Stimulated activated naive CD8-positive, alpha-beta T cell treated with anti-CD3 and anti-CD28 coated beads, Interleukin-15, amount 100 ng/mL, for 72 hours (primary cell): ENCODE measurements at regions not wholly inside any gene's neighbourhood (a gene's known extent, or its start where the extent isn't known, plus 50 kb on each side); places are given as distances from the start of the nearest gene placed in this dataset.
A peak's percentile ranks its signal among the peaks of the same experiment; 100 is the strongest.

Experiments
- ATAC-seq: fragments of 150-1000 bp; cut with Tn5 transposase; 2 replicates; pipeline ENCODE4 v1.10.0; 2021; ENCODE audit warnings: mild to moderate bottlenecking, moderate library complexity
- DNase-seq, 2 donors: peaks; one replicate each; pipeline ENCODE4 v3.0.0; 2021 to 2022
- H3K27ac Mint-ChIP-seq, 2 donors: one replicate each; pipeline ENCODE4 v1.8.0; 2022; ENCODE audit warnings: mild to moderate bottlenecking in 2 of 2, mixed read lengths in 2 of 2, moderate library complexity in 2 of 2
- H3K27me3 Mint-ChIP-seq: one replicate; pipeline ENCODE4 v1.8.0; 2022; ENCODE audit warnings: mixed read lengths
- H3K4me1 Mint-ChIP-seq: one replicate; pipeline ENCODE4 v1.8.0; 2022; ENCODE audit warnings: mild to moderate bottlenecking, mixed read lengths
- H3K4me3 Mint-ChIP-seq, 2 donors: one replicate each; pipeline ENCODE4 v1.8.0; 2022; ENCODE audit warnings: mild to moderate bottlenecking in 2 of 2, mixed read lengths in 2 of 2, moderate library complexity in 1 of 2
- H3K9me3 Mint-ChIP-seq, 2 donors: one replicate each; pipeline ENCODE4 v1.8.0; 2022; ENCODE audit warnings: mixed read lengths in 2 of 2

- Mint-ChIP-seq H3K4me3 (no peak overlapping the region), H3K4me1 (no peaks in the 10 kb centered on the region), H3K27me3 (peaks cover 8% of the 10 kb centered on the region), H3K27ac (no peak overlapping the region), H3K9me3 (no peaks in the 10 kb centered on the region)
- no peak for ATAC-seq
- no peak for DNase-seq
Measured at GRCh38 chr2:239862613-239863012, 162.5 kb downstream of the NDUFA10 start.

- peaks cover 25% of the 10 kb centered on the region for H3K27me3 Mint-ChIP-seq
- DNase-seq (no peak), ATAC-seq (no peak)
- H3K27ac Mint-ChIP-seq = no peak overlapping the region
- no peaks in the 10 kb centered on the region for H3K9me3 Mint-ChIP-seq
- no peak overlapping the region for H3K4me3 Mint-ChIP-seq
- no peaks in the 10 kb centered on the region for H3K4me1 Mint-ChIP-seq
Measured at GRCh38 chr2:239858179-239858578, 167.0 kb downstream of the NDUFA10 start.

- Mint-ChIP-seq H3K4me3 (no peak overlapping the region), H3K27ac (no peak overlapping the region), H3K4me1 (no peaks in the 10 kb centered on the region), H3K27me3 (peaks cover 25% of the 10 kb centered on the region), H3K9me3 (peaks cover 1 to 2% of the 10 kb centered on the region in 2 donors)
- no peak for ATAC-seq
- no peak for DNase-seq
Measured at GRCh38 chr2:239857591-239857990, 167.6 kb downstream of the NDUFA10 start.

- Mint-ChIP-seq H3K27ac (no peak overlapping the region), H3K9me3 (peaks cover 4 to 8% of the 10 kb centered on the region in 2 donors), H3K4me1 (no peaks in the 10 kb centered on the region), H3K27me3 (peaks cover 25% of the 10 kb centered on the region), H3K4me3 (no peak overlapping the region)
- DNase-seq (no peak), ATAC-seq (no peak)
Measured at GRCh38 chr2:239856620-239857285, 168.4 kb downstream of the NDUFA10 start.

- ATAC-seq (no peak), DNase-seq (no peak)
- no peak overlapping the region for H3K27ac Mint-ChIP-seq
- H3K27me3 Mint-ChIP-seq = peaks cover 25% of the 10 kb centered on the region
- peaks cover 9 to 16% of the 10 kb centered on the region in 2 donors for H3K9me3 Mint-ChIP-seq
- H3K4me3 Mint-ChIP-seq = no peak overlapping the region
- no peaks in the 10 kb centered on the region for H3K4me1 Mint-ChIP-seq
Measured at GRCh38 chr2:239855863-239856587, 169.1 kb downstream of the NDUFA10 start.

- Mint-ChIP-seq H3K27ac (no peak overlapping the region), H3K4me1 (no peaks in the 10 kb centered on the region), H3K9me3 (peaks cover 16 to 25% of the 10 kb centered on the region in 2 donors), H3K4me3 (no peak overlapping the region), H3K27me3 (peaks cover 25% of the 10 kb centered on the region)
- DNase-seq (no peak), ATAC-seq (no peak)
Measured at GRCh38 chr2:239854596-239854995, 170.5 kb downstream of the NDUFA10 start.

- no peaks in the 10 kb centered on the region for H3K4me1 Mint-ChIP-seq
- ATAC-seq (no peak), DNase-seq (no peak)
- peak overlapping the region in 1 of 2 donors; percentile 74 for H3K27ac Mint-ChIP-seq
- H3K9me3 Mint-ChIP-seq = peaks cover 16 to 33% of the 10 kb centered on the region in 2 donors
- peaks cover 29% of the 10 kb centered on the region for H3K27me3 Mint-ChIP-seq
- no peak overlapping the region for H3K4me3 Mint-ChIP-seq
Measured at GRCh38 chr2:239853706-239854327, 171.3 kb downstream of the NDUFA10 start.

GRCh38 chr2:239853121-239853520, 172.0 kb downstream of the NDUFA10 start:
- no peak for DNase-seq
- ATAC-seq = no peak
- Mint-ChIP-seq H3K27me3 (peaks cover 27% of the 10 kb centered on the region), H3K27ac (no peak overlapping the region), H3K9me3 (peaks cover 16 to 36% of the 10 kb centered on the region in 2 donors), H3K4me1 (no peaks in the 10 kb centered on the region), H3K4me3 (no peak overlapping the region)

- Mint-ChIP-seq H3K9me3 (peaks cover 16 to 36% of the 10 kb centered on the region in 2 donors), H3K27me3 (peaks cover 35% of the 10 kb centered on the region), H3K4me3 (no peak overlapping the region), H3K27ac (no peak overlapping the region), H3K4me1 (no peaks in the 10 kb centered on the region)
- ATAC-seq = no peak
- no peak for DNase-seq
Measured at GRCh38 chr2:239852272-239852671, 172.9 kb downstream of the NDUFA10 start.

GRCh38 chr2:239846789-239847676, 178.1 kb downstream of the NDUFA10 start:
- Mint-ChIP-seq H3K27me3 (peaks cover 32% of the 10 kb centered on the region), H3K4me1 (no peaks in the 10 kb centered on the region), H3K4me3 (no peak overlapping the region), H3K9me3 (peaks cover 13 to 38% of the 10 kb centered on the region in 2 donors), H3K27ac (no peak overlapping the region)
- DNase-seq (no peak), ATAC-seq (no peak)

GRCh38 chr2:239845968-239846367, 179.2 kb downstream of the NDUFA10 start:
- DNase-seq (no peak), ATAC-seq (no peak)
- Mint-ChIP-seq H3K4me3 (no peak overlapping the region), H3K9me3 (peaks cover 7 to 29% of the 10 kb centered on the region in 2 donors), H3K4me1 (no peaks in the 10 kb centered on the region), H3K27me3 (peaks cover 32% of the 10 kb centered on the region), H3K27ac (no peak overlapping the region)

- no peak overlapping the region for H3K27ac Mint-ChIP-seq
- DNase-seq (no peak), ATAC-seq (no peak)
- H3K27me3 Mint-ChIP-seq = peaks cover 7% of the 10 kb centered on the region
- no peak overlapping the region for H3K4me3 Mint-ChIP-seq
- H3K9me3 Mint-ChIP-seq = peaks cover 0 to 14% of the 10 kb centered on the region in 2 donors
- no peaks in the 10 kb centered on the region for H3K4me1 Mint-ChIP-seq
Measured at GRCh38 chr2:239839306-239839705, 185.8 kb downstream of the NDUFA10 start.

GRCh38 chr2:239836021-239836765, 188.9 kb downstream of the NDUFA10 start:
- Mint-ChIP-seq H3K9me3 (peaks cover 0 to 14% of the 10 kb centered on the region in 2 donors), H3K27ac (no peak overlapping the region), H3K4me3 (no peak overlapping the region), H3K27me3 (peaks cover 6% of the 10 kb centered on the region), H3K4me1 (no peaks in the 10 kb centered on the region)
- no peak for ATAC-seq
- DNase-seq = no peak

GRCh38 chr2:239835056-239835455, 190.1 kb downstream of the NDUFA10 start:
- no peak for DNase-seq
- H3K4me3 Mint-ChIP-seq = no peak overlapping the region
- no peak overlapping the region for H3K27ac Mint-ChIP-seq
- H3K27me3 Mint-ChIP-seq = peaks cover 6% of the 10 kb centered on the region
- H3K4me1 Mint-ChIP-seq = no peaks in the 10 kb centered on the region
- no peak for ATAC-seq
- peaks cover 0 to 14% of the 10 kb centered on the region in 2 donors for H3K9me3 Mint-ChIP-seq

GRCh38 chr2:239834143-239834542, 191.0 kb downstream of the NDUFA10 start:
- no peak overlapping the region for H3K27ac Mint-ChIP-seq
- peaks cover 0 to 14% of the 10 kb centered on the region in 2 donors for H3K9me3 Mint-ChIP-seq
- ATAC-seq = no peak

More at GRCh38 chr2:239834143-239834542, 191.0 kb downstream of the NDUFA10 start:
- Mint-ChIP-seq H3K4me1 (no peaks in the 10 kb centered on the region), H3K4me3 (no peak overlapping the region), H3K27me3 (peaks cover 6% of the 10 kb centered on the region)
- no peak for DNase-seq
